OCI-LY3 (cell line): ENCODE measurements at regions not wholly inside any gene's neighbourhood (a gene's known extent, or its start where the extent isn't known, plus 50 kb on each side); places are given as distances from the start of the nearest gene placed in this dataset.

Source experiments
- H2AFZ ChIP-seq: fragments of 200-600, 300-600 bp; shearing (Covaris generic); 2 replicates; pipeline ENCODE4 v1.6.0; 2014; ENCODE audit warnings: antibody characterized with exemption, low read depth, low read length
- H3K27ac ChIP-seq: fragments of 200-600, 300-600 bp; sonication (generic); 2 replicates; pipeline ENCODE4 v1.5.1; 2014; ENCODE audit warnings: mild to moderate bottlenecking, low read length, moderate library complexity, mixed read lengths
- H3K27me3 ChIP-seq: fragments of 200-600, 300-600 bp; sonication (generic); 2 replicates; pipeline ENCODE4 v1.6.1; 2014; ENCODE audit warnings: low read depth, low read length, mixed read lengths
- H3K36me3 ChIP-seq: fragments of 200-600, 300-600 bp; sonication (generic); replicated peaks from 2 replicates; pipeline ENCODE3; 2014; ENCODE audit warnings: low read depth, low read length, mixed read lengths
- H3K4me1 ChIP-seq: fragments of 300-600, 200-600 bp; sonication (generic); 2 replicates; pipeline ENCODE4 v1.6.1; 2014; ENCODE audit warnings: low read length, mixed read lengths
- H3K4me2 ChIP-seq: fragments of 200-600, 300-600 bp; sonication (generic); 2 replicates; pipeline ENCODE4 v1.6.1; 2014; ENCODE audit warnings: low read length, mixed read lengths
- H3K4me3 ChIP-seq: fragments of 300-600, 200-600 bp; sonication (generic); 2 replicates; pipeline ENCODE4 v1.5.1; 2014; ENCODE audit warnings: antibody characterized with exemption, mild to moderate bottlenecking, low read length, moderate library complexity
- H3K79me2 ChIP-seq: fragments of 300-600, 200-600 bp; shearing (Covaris generic); 2 replicates; pipeline ENCODE4 v1.6.1; 2014; ENCODE audit warnings: mild to moderate bottlenecking, low read length, mixed read lengths
- H3K9ac ChIP-seq: fragments of 300-600, 200-600 bp; shearing (Covaris generic); 2 replicates; pipeline ENCODE4 v1.6.0; 2014; ENCODE audit warnings: mild to moderate bottlenecking, low read length, moderate library complexity
- H3K9me3 ChIP-seq: fragments of 200-600, 300-600 bp; shearing (Covaris generic); 2 replicates; pipeline ENCODE4 v1.6.1; 2014; ENCODE audit warnings: low read length, mixed read lengths; ENCODE audit not compliant: insufficient read depth
- H4K20me1 ChIP-seq: fragments of 200-600, 300-600 bp; sonication (generic); 2 replicates; pipeline ENCODE4 v1.6.1; 2016; ENCODE audit warnings: low read length, mixed read lengths; ENCODE audit not compliant: insufficient read depth
- CTCF ChIP-seq: fragments of 200-600, 300-600 bp; sonication (generic); IDR thresholded peaks from 2 replicates; pipeline ENCODE4 v1.5.1; 2014; ENCODE audit warnings: antibody characterized with exemption, low read length, low read depth
- EZH2phosphoT487 ChIP-seq: fragments of 200-600 bp; shearing (Covaris generic); IDR thresholded peaks from 2 replicates; pipeline ENCODE4 v1.6.1; 2018; ENCODE audit warnings: antibody characterized with exemption, mixed run types, low read depth

DNA sequence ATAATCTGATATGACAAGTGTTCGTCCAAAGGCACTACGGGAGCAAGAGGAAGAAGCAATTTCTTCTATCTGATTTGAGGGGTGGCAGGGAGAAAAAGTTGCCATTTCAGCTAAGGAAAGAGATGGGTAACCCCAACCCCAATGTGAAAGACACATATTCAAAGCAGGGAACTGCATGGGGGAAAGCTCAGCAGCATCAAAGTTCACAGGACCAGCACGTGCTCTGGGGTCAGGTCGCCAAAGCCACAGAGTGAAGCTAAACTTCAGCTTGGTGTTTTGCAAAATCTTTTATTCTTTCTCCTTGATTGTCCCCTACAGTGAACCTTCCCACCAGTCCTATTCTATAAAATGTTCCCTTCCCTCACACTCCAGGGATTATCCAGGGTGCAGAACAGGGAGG, 112.8 kb upstream of the PPP2R2D start:
- Histone ChIP-seq H3K4me2 (no peak overlapping the region), H3K79me2 (no peaks in the 10 kb centered on the region), H3K9ac (no peak overlapping the region), H3K36me3 (no peaks in the 10 kb centered on the region), H3K4me3 (no peak overlapping the region), H2AFZ (no peak overlapping the region), H3K9me3 (no peaks in the 10 kb centered on the region), H4K20me1 (no peaks in the 10 kb centered on the region), H3K4me1 (no peaks in the 10 kb centered on the region), H3K27me3 (no peaks in the 10 kb centered on the region), H3K27ac (no peak overlapping the region)
- TF ChIP-seq CTCF, result no peak
- TF ChIP-seq EZH2phosphoT487, result no peak

GRCh38 chr10:131788386-131788785, 112.4 kb upstream of the PPP2R2D start:
- no peak overlapping the region for H2AFZ ChIP-seq
- no peak overlapping the region for H3K4me3 ChIP-seq
- no peaks in the 10 kb centered on the region for H3K27me3 ChIP-seq
- H3K9me3 ChIP-seq, result no peaks in the 10 kb centered on the region
- no peaks in the 10 kb centered on the region for H4K20me1 ChIP-seq
- TF ChIP-seq CTCF (no peak), EZH2phosphoT487 (no peak)
- H3K36me3 ChIP-seq, result no peaks in the 10 kb centered on the region
- H3K9ac ChIP-seq, result no peak overlapping the region
- H3K79me2 ChIP-seq, result no peaks in the 10 kb centered on the region
- no peak overlapping the region for H3K27ac ChIP-seq
- no peaks in the 10 kb centered on the region for H3K4me1 ChIP-seq
- H3K4me2 ChIP-seq, result no peak overlapping the region

GRCh38 chr10:131789516-131789915, 111.3 kb upstream of the PPP2R2D start:
- Histone ChIP-seq H4K20me1 (no peaks in the 10 kb centered on the region), H3K36me3 (no peaks in the 10 kb centered on the region), H3K9me3 (no peaks in the 10 kb centered on the region), H3K9ac (no peak overlapping the region), H3K4me2 (no peak overlapping the region), H3K27me3 (no peaks in the 10 kb centered on the region), H3K27ac (no peak overlapping the region), H2AFZ (no peak overlapping the region), H3K4me1 (no peaks in the 10 kb centered on the region), H3K4me3 (no peak overlapping the region), H3K79me2 (no peaks in the 10 kb centered on the region)
- no peak for TF ChIP-seq CTCF
- no peak for TF ChIP-seq EZH2phosphoT487

- Histone ChIP-seq H2AFZ (no peak overlapping the region), H4K20me1 (no peaks in the 10 kb centered on the region), H3K4me1 (no peaks in the 10 kb centered on the region), H3K79me2 (no peaks in the 10 kb centered on the region), H3K4me3 (no peak overlapping the region), H3K36me3 (no peaks in the 10 kb centered on the region), H3K27ac (no peak overlapping the region), H3K9ac (no peak overlapping the region), H3K4me2 (no peak overlapping the region), H3K27me3 (no peaks in the 10 kb centered on the region), H3K9me3 (no peaks in the 10 kb centered on the region)
- TF ChIP-seq CTCF, result no peak
- no peak for TF ChIP-seq EZH2phosphoT487
Measured at GRCh38 chr10:131790021-131790420, 110.8 kb upstream of the PPP2R2D start.
